ENCODE measurements at regions not wholly inside any gene's neighbourhood (a gene's known extent, or its start where the extent isn't known, plus 50 kb on each side); places are given as distances from the start of the nearest gene placed in this dataset.
"Not testable (repeated sequence)": the region's sequence is repeated elsewhere in the genome, so short reads cannot be mapped to it uniquely, and the experiment has no call there.

- not testable (repeated sequence) for DNase-seq
Observed at GRCh38 chr7:42554932-42555331, 317.9 kb upstream of the GLI3 start.

GRCh38 chr7:42552227-42552626 lies 315.2 kb upstream of the GLI3 start:
- no peak for DNase-seq

- DNase-seq: no peak
Observed at GRCh38 chr7:42550706-42551470, 313.9 kb upstream of the GLI3 start.

- no peak for DNase-seq
Observed at GRCh38 chr7:42549866-42550485, 313.0 kb upstream of the GLI3 start.

- no peak for DNase-seq
Observed at GRCh38 chr7:42548816-42549611, 312.0 kb upstream of the GLI3 start.

GRCh38 chr7:42545049-42545724 lies 308.2 kb upstream of the GLI3 start:
- no peak for DNase-seq

- DNase-seq: no peak
Observed at GRCh38 chr7:42543953-42544352, 306.9 kb upstream of the GLI3 start.

- DNase-seq: not testable (repeated sequence)
Observed at GRCh38 chr7:42542446-42542845, 305.4 kb upstream of the GLI3 start.

GRCh38 chr7:42534441-42534840 lies 297.4 kb upstream of the GLI3 start:
- no peak for DNase-seq

- DNase-seq: no peak
Observed at GRCh38 chr7:42527004-42527403, 290.0 kb upstream of the GLI3 start.

GRCh38 chr7:42522227-42522991 lies 285.4 kb upstream of the GLI3 start:
- no peak for DNase-seq

- DNase-seq: no peak
Observed at GRCh38 chr7:42511027-42511426, 274.0 kb upstream of the GLI3 start.

GRCh38 chr7:42506097-42506496 lies 269.1 kb upstream of the GLI3 start:
- DNase-seq: no peak

GRCh38 chr7:42502022-42502421 lies 265.0 kb upstream of the GLI3 start:
- no peak for DNase-seq

- DNase-seq: no peak
Observed at GRCh38 chr7:42495256-42495655, 258.2 kb upstream of the GLI3 start.

GRCh38 chr7:42494736-42495135 lies 257.7 kb upstream of the GLI3 start:
- DNase-seq: no peak

- no peak for DNase-seq
Observed at GRCh38 chr7:42494199-42494710, 257.2 kb upstream of the GLI3 start.

GRCh38 chr7:42493436-42494198 lies 256.6 kb upstream of the GLI3 start:
- DNase-seq: no peak

GRCh38 chr7:42492920-42493319 lies 255.9 kb upstream of the GLI3 start:
- DNase-seq: no peak

GRCh38 chr7:42491106-42491505 lies 254.1 kb upstream of the GLI3 start:
- DNase-seq: no peak

- no peak for DNase-seq
Observed at GRCh38 chr7:42489299-42489698, 252.3 kb upstream of the GLI3 start.
